ENCODE measurements at regions not wholly inside any gene's neighbourhood (a gene's known extent, or its start where the extent isn't known, plus 50 kb on each side); places are given as distances from the start of the nearest gene placed in this dataset.

- DNase-seq: no peak
Measured at GRCh38 chr5:35365758-35366157, 135.5 kb upstream of the PRLR start.

GRCh38 chr5:35364350-35364749, 134.1 kb upstream of the PRLR start:
- no peak for DNase-seq

GRCh38 chr5:35363387-35363965, 133.2 kb upstream of the PRLR start:
- DNase-seq: no peak

DNA sequence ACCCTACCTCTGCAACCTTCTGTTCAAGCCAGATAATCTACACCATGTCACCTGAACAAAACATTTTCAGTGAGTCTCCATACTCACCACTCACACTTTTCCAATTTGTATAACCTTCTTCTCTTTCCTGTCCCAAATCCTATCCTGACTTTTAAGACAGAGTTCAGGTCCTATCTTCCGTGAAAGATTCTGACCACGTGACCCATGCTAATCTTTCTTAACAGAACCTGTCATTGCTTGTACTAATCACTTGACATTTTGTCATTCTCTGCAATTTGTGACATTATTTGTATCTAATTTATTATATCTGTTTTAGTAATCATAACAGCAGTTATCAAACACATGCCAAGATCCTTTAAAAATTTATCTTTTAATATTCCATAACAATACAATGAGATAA, 132.5 kb upstream of the PRLR start:
- DNase-seq: no peak

DNA sequence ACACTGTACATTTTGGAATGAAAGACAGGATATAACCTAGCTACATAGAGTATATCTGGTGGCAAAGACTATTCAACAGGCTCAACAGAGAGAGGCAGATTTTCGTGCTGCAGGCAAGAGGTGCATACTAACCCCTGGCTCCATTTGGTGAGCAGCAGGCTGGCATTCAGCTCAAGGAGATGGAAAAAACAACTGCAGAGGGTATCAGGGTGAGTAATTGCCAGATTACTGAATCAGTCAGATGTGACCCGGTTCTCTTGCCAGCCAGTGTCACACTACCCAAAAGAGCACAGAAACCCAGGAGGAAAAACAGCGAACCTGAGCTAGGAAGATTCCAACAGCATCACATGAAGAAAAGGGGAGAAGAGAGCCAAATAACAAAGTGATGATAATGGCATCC, 130.4 kb upstream of the PRLR start:
- DNase-seq: no peak

- no peak for DNase-seq
Measured at GRCh38 chr5:35359859-35360258, 129.6 kb upstream of the PRLR start.

DNA sequence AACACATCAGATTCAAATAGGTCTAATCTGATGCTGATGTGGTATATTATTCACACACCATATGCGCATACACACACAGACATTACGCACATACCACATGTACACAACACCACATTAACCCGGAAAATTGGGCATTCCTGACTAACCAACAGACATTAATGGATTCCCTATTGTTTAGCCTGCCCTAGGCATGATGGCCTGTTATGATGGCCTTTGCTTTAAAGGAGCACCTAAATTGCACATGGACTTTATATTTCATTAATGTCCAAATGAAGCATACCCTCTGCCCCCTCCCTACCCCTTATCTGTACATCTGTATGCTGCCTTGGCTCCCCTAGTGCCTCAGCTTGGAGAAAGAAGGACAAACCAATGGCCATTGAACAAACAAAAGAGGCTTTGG, 127.7 kb upstream of the PRLR start:
- DNase-seq: no peak

DNA sequence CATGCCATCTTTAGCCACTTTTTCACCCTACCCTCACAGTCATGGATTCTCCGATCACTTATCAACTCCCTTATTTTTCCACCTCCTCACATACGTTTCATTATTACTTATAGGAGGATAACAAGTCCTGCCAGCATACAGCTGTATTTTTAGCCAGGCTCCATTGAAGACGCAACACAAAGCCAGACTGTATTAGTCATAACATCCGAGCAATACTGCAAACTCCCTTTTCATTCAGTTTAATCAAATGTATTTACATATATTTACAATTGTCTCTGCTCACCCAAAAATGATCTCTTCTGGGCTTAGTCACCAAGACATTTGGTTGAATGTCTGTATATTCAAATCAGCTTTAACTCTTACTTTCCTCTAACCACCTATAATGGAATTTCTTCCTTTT, 126.4 kb upstream of the PRLR start:
- DNase-seq: no peak

- no peak for DNase-seq
Measured at GRCh38 chr5:35354751-35355150, 124.5 kb upstream of the PRLR start.

DNA sequence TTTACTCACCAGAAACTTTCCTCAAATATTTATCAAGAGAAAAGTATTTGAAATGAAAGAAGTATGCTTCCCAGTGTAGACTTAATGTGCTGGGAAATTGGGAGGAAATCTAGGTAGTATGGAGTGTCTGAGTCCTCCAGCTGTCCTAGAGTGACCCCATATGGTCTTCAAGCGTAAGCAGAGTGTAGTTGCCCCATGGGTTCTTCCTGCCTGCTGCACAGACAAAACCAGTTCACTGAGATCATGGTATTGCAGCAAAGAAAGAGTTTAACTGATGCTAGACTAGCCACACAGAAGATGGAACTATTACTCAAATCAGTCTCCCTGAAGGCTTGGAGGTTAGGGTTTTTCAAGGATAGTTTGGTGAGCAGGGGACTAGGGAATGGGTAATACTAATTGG, 114.9 kb upstream of the PRLR start:
- DNase-seq: no peak

DNA sequence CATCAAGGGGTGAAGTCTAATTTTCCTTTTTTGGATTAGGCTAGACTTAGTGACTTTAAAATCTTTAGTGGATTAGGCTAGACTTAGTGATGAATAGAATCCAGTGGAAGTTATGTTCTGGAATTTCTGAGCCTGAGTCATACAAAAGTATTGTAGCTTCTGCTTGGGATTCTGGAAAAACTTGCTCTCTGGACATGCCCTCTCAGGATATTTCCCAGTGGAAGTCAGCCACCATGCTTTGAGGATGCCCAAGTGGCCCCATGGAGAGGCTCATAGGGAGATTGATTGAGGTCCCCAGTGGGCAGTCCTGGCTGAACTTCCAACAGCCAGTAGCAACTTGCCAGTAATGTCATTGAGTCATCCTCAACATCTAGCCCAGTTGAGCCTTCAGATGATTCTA, 112.4 kb upstream of the PRLR start:
- DNase-seq: no peak

- DNase-seq: no peak
Measured at GRCh38 chr5:35341189-35341588, 110.9 kb upstream of the PRLR start.

- DNase-seq: no peak
Measured at GRCh38 chr5:35339616-35340100, 109.4 kb upstream of the PRLR start.

DNA sequence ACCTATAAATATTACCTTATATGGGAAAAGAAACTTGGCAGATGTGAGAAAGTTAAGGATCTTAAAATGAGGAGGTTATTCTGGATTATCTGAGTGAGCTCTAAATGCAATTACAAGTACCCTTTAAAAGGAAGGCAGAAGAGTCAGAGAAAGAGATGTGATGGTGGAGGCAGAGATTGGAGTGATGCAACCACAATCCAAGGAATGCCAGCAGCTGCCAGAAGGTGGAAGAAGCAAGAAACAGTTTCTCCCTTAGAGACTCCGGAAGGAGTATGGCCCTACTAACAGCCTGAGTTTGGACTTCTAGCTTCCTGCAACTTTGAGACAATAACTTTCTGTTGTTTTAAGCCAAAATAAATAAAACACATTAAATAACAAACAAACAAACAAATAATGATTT, 108.7 kb upstream of the PRLR start:
- no peak for DNase-seq

- no peak for DNase-seq
Measured at GRCh38 chr5:35338157-35338453, 107.8 kb upstream of the PRLR start.

- DNase-seq: no peak
Measured at GRCh38 chr5:35337340-35338156, 107.3 kb upstream of the PRLR start.

DNA sequence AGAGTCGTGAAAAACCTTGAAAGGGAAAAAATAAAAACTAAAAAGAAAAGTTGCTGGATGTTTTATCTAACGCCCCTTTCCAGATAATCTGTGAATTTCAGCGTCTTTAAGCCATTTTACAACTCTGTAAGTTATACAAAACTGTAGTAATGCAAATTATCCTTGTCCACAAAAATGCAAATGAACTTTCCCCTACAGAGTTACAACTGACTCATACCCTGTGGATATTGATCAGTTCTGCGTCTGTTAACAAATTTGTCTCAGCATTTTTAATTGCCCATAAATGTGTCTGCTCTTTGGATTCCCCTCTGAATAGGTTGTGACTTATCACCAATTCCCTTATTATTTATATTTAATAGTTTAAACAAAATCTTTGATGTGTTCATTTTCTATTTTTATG, 105.9 kb upstream of the PRLR start:
- DNase-seq: no peak

DNA sequence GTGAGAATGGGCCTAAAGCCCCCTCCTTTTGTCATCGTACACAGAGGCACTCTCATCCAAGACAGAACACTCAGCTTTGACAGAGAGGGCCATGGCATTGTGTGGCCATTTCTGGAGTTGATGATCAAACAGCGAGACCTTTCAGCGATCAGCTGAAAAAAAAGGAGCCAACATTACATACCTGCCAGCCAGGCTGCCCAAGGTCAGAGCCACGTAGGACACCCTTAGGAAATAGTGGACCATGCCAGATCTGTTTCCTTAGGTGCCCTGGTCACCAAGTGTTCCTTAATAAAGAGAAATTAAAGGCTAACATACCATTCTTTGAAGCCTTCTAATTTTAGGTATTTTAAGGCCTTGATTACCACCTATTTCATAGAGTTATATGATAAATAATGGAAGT, 105.5 kb upstream of the PRLR start:
- DNase-seq: no peak

- DNase-seq: no peak
Measured at GRCh38 chr5:35333366-35333765, 103.1 kb upstream of the PRLR start.

GRCh38 chr5:35331956-35332950, 102.0 kb upstream of the PRLR start:
- no peak for DNase-seq

DNA sequence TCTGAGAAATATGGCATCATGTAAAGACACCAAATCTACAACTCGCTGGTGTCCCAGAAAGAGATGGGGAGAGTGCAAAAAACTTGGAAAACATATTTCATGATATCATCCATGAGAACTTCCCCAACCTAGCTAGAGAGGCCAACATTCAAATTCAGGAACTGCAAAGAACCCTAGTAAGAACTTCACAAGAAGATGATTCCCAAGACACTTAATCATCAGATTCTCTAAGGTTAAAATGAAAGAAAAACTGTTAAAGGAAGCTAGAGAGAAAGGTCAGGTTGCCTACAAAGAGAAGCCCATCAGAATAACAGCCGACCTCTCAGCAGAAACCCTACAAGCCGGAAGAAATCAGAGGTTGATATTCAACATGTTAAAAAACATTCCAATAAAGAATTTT, 95.5 kb upstream of the PRLR start:
- no peak for DNase-seq

- no peak for DNase-seq
Measured at GRCh38 chr5:35324679-35325078, 94.4 kb upstream of the PRLR start.
